Activated CD4-positive, alpha-beta T cell treated with anti-CD3 and anti-CD28 coated beads, Interleukin-2, amount 10 ng/mL, durations not matched to agents 24 days and 14 days (primary cell): ENCODE measurements at regions not wholly inside any gene's neighbourhood (a gene's known extent, or its start where the extent isn't known, plus 50 kb on each side); places are given as distances from the start of the nearest gene placed in this dataset.
"Not testable (repeated sequence)": the region's sequence is repeated elsewhere in the genome, so short reads cannot be mapped to it uniquely, and the experiment has no call there.

Source experiments
- DNase-seq: peaks from one replicate; pipeline ENCODE4 v3.0.0; 2022
- H3K27ac Mint-ChIP-seq: one replicate; pipeline ENCODE4 v1.8.0; 2022; ENCODE audit warnings: mild to moderate bottlenecking, mixed read lengths
- H3K27me3 Mint-ChIP-seq: one replicate; pipeline ENCODE4 v1.8.0; 2022; ENCODE audit warnings: mixed read lengths
- H3K36me3 Mint-ChIP-seq: one replicate; pipeline ENCODE4 v1.8.0; 2022; ENCODE audit warnings: low read depth, mild to moderate bottlenecking, mixed read lengths
- H3K4me1 Mint-ChIP-seq: one replicate; pipeline ENCODE4 v1.8.0; 2021; ENCODE audit warnings: mixed read lengths
- H3K4me3 Mint-ChIP-seq: one replicate; pipeline ENCODE4 v1.8.0; 2022; ENCODE audit warnings: mild to moderate bottlenecking, moderate library complexity, mixed read lengths
- H3K9me3 Mint-ChIP-seq: one replicate; pipeline ENCODE4 v1.8.0; 2021; ENCODE audit warnings: mixed read lengths
- intact Hi-C: fragments of 100-400 bp; cut with micrococcal nuclease; formaldehyde crosslinking; loops from one replicate; pipeline ENCODE4 v1.15.1; 2023

- H3K4me3 Mint-ChIP-seq: no peak overlapping the region
- intact Hi-C loops: no loop called here
Measured at GRCh38 chr5:165026971-165027370, 1521.6 kb downstream of the MAT2B start.

GRCh38 chr5:165028356-165028755 lies 1522.9 kb downstream of the MAT2B start:
- Mint-ChIP-seq H3K36me3 (no peaks in the 10 kb centered on the region), H3K27ac (no peak overlapping the region), H3K9me3 (no peaks in the 10 kb centered on the region), H3K27me3 (no peaks in the 10 kb centered on the region), H3K4me3 (no peak overlapping the region), H3K4me1 (no peaks in the 10 kb centered on the region)
- intact Hi-C loops: no loop called here
- DNase-seq: no peak

More at GRCh38 chr5:165026971-165027370, 1521.6 kb downstream of the MAT2B start:
- H3K4me1 Mint-ChIP-seq: no peaks in the 10 kb centered on the region
- no peaks in the 10 kb centered on the region for H3K9me3 Mint-ChIP-seq
- DNase-seq: no peak
- no peaks in the 10 kb centered on the region for H3K36me3 Mint-ChIP-seq
- no peaks in the 10 kb centered on the region for H3K27me3 Mint-ChIP-seq
- H3K27ac Mint-ChIP-seq: no peak overlapping the region

GRCh38 chr5:165029099-165029870 lies 1523.9 kb downstream of the MAT2B start:
- no peak for DNase-seq
- intact Hi-C loops: no loop called here
- H3K27me3 Mint-ChIP-seq: no peaks in the 10 kb centered on the region
- no peaks in the 10 kb centered on the region for H3K9me3 Mint-ChIP-seq
- no peak overlapping the region for H3K4me3 Mint-ChIP-seq
- H3K4me1 Mint-ChIP-seq: no peaks in the 10 kb centered on the region
- no peak overlapping the region for H3K27ac Mint-ChIP-seq
- H3K36me3 Mint-ChIP-seq: no peaks in the 10 kb centered on the region

- no peaks in the 10 kb centered on the region for H3K27me3 Mint-ChIP-seq
- no peak overlapping the region for H3K27ac Mint-ChIP-seq
- no peak overlapping the region for H3K4me3 Mint-ChIP-seq
- no peaks in the 10 kb centered on the region for H3K36me3 Mint-ChIP-seq
- no peaks in the 10 kb centered on the region for H3K9me3 Mint-ChIP-seq
- H3K4me1 Mint-ChIP-seq: no peaks in the 10 kb centered on the region
- DNase-seq: no peak
- intact Hi-C loops: no loop called here
Measured at GRCh38 chr5:165030971-165031370, 1525.6 kb downstream of the MAT2B start.

- Mint-ChIP-seq H3K9me3 (no peaks in the 10 kb centered on the region), H3K27me3 (no peaks in the 10 kb centered on the region), H3K36me3 (no peaks in the 10 kb centered on the region), H3K27ac (no peak overlapping the region), H3K4me1 (no peaks in the 10 kb centered on the region), H3K4me3 (no peak overlapping the region)
- DNase-seq: no peak
- intact Hi-C loops: no loop called here
Measured at GRCh38 chr5:165031371-165031770, 1526.0 kb downstream of the MAT2B start.

- Mint-ChIP-seq H3K4me1 (no peaks in the 10 kb centered on the region), H3K4me3 (no peak overlapping the region), H3K36me3 (no peaks in the 10 kb centered on the region), H3K9me3 (no peaks in the 10 kb centered on the region), H3K27me3 (no peaks in the 10 kb centered on the region), H3K27ac (no peak overlapping the region)
- intact Hi-C loops: no loop called here
- no peak for DNase-seq
Measured at GRCh38 chr5:165035520-165035919, 1530.1 kb downstream of the MAT2B start.

GRCh38 chr5:165039748-165040147 lies 1534.3 kb downstream of the MAT2B start:
- H3K27me3 Mint-ChIP-seq: no peaks in the 10 kb centered on the region
- no peaks in the 10 kb centered on the region for H3K36me3 Mint-ChIP-seq
- intact Hi-C loops: no loop called here
- H3K27ac Mint-ChIP-seq: no peak overlapping the region
- no peak overlapping the region for H3K4me3 Mint-ChIP-seq
- no peaks in the 10 kb centered on the region for H3K4me1 Mint-ChIP-seq
- no peaks in the 10 kb centered on the region for H3K9me3 Mint-ChIP-seq
- DNase-seq: no peak

- H3K4me3 Mint-ChIP-seq, H3K36me3 Mint-ChIP-seq, intact Hi-C loops, H3K27ac Mint-ChIP-seq, DNase-seq, H3K27me3 Mint-ChIP-seq, H3K4me1 Mint-ChIP-seq, H3K9me3 Mint-ChIP-seq: not testable (repeated sequence)
Measured at GRCh38 chr5:165045941-165046340, 1540.5 kb downstream of the MAT2B start.

- Mint-ChIP-seq H3K27me3 (no peaks in the 10 kb centered on the region), H3K9me3 (no peaks in the 10 kb centered on the region), H3K4me3 (no peak overlapping the region), H3K4me1 (no peaks in the 10 kb centered on the region), H3K27ac (no peak overlapping the region), H3K36me3 (no peaks in the 10 kb centered on the region)
- no peak for DNase-seq
- intact Hi-C loops: no loop called here
Measured at GRCh38 chr5:165055476-165055875, 1550.1 kb downstream of the MAT2B start.

GRCh38 chr5:165057145-165057544 lies 1551.7 kb downstream of the MAT2B start:
- Mint-ChIP-seq H3K27ac (no peak overlapping the region), H3K4me3 (no peak overlapping the region), H3K36me3 (no peaks in the 10 kb centered on the region), H3K4me1 (no peaks in the 10 kb centered on the region), H3K27me3 (no peaks in the 10 kb centered on the region), H3K9me3 (peaks cover 3% of the 10 kb centered on the region)
- no peak for DNase-seq
- intact Hi-C loops: no loop called here

GRCh38 chr5:165066751-165067385 lies 1561.4 kb downstream of the MAT2B start:
- H3K4me1 Mint-ChIP-seq: no peaks in the 10 kb centered on the region
- H3K27me3 Mint-ChIP-seq: no peaks in the 10 kb centered on the region
- intact Hi-C loops: no loop called here
- no peak for DNase-seq
- peaks cover 5% of the 10 kb centered on the region for H3K9me3 Mint-ChIP-seq
- no peak overlapping the region for H3K27ac Mint-ChIP-seq
- H3K36me3 Mint-ChIP-seq: no peaks in the 10 kb centered on the region
- no peak overlapping the region for H3K4me3 Mint-ChIP-seq

GRCh38 chr5:165076686-165077085 lies 1571.3 kb downstream of the MAT2B start:
- H3K27ac Mint-ChIP-seq: no peak overlapping the region
- intact Hi-C loops: no loop called here

GRCh38 chr5:165079389-165079788 lies 1574.0 kb downstream of the MAT2B start:
- H3K4me3 Mint-ChIP-seq: no peak overlapping the region
- H3K27me3 Mint-ChIP-seq: no peaks in the 10 kb centered on the region
- intact Hi-C loops: no loop called here
- no peak for DNase-seq
- peaks cover 3% of the 10 kb centered on the region for H3K9me3 Mint-ChIP-seq
- H3K36me3 Mint-ChIP-seq: no peaks in the 10 kb centered on the region
- H3K27ac Mint-ChIP-seq: no peak overlapping the region
- no peaks in the 10 kb centered on the region for H3K4me1 Mint-ChIP-seq

More at GRCh38 chr5:165076686-165077085, 1571.3 kb downstream of the MAT2B start:
- H3K4me3 Mint-ChIP-seq: no peak overlapping the region
- no peaks in the 10 kb centered on the region for H3K27me3 Mint-ChIP-seq
- peaks cover 15% of the 10 kb centered on the region for H3K9me3 Mint-ChIP-seq
- no peak for DNase-seq
- no peaks in the 10 kb centered on the region for H3K4me1 Mint-ChIP-seq
- H3K36me3 Mint-ChIP-seq: no peaks in the 10 kb centered on the region

- no peak for DNase-seq
- Mint-ChIP-seq H3K27me3 (no peaks in the 10 kb centered on the region), H3K36me3 (no peaks in the 10 kb centered on the region), H3K4me1 (no peaks in the 10 kb centered on the region), H3K27ac (no peak overlapping the region), H3K9me3 (no peaks in the 10 kb centered on the region), H3K4me3 (no peak overlapping the region)
- intact Hi-C loops: no loop called here
Measured at GRCh38 chr5:165083394-165083793, 1578.0 kb downstream of the MAT2B start.
